Fibroblast of lung (primary cell): ENCODE measurements at regions not wholly inside any gene's neighbourhood (a gene's known extent, or its start where the extent isn't known, plus 50 kb on each side); places are given as distances from the start of the nearest gene placed in this dataset.

Source experiments
- DNase-seq, 2 donors: peaks; one replicate each; pipeline versions ENCODE4 v3.0.0 to v3.0.0-alpha.2; 2010; ENCODE audit warnings: low read depth in 2 of 2
- H2AFZ ChIP-seq: 2 replicates; pipeline ENCODE4 v1.5.1; 2012; ENCODE audit warnings: low read length, control low read depth, inconsistent platforms
- H3K27ac ChIP-seq: 2 replicates; pipeline ENCODE4 v1.5.1; 2011; ENCODE audit warnings: low read length, control low read depth; ENCODE audit not compliant: insufficient read depth
- H3K27me3 ChIP-seq: 2 replicates; pipeline ENCODE4 v1.5.1; 2011; ENCODE audit warnings: mild to moderate bottlenecking, low read length; ENCODE audit not compliant: control insufficient read depth, insufficient read depth
- H3K36me3 ChIP-seq: 2 replicates; pipeline ENCODE4 v1.5.1; 2011; ENCODE audit warnings: low read length; ENCODE audit not compliant: control insufficient read depth, insufficient read depth
- H3K4me1 ChIP-seq: 2 replicates; pipeline ENCODE4 v1.5.1; 2011; ENCODE audit warnings: low read length; ENCODE audit not compliant: control insufficient read depth, insufficient read depth; ENCODE audit errors: extremely low read depth
- H3K4me2 ChIP-seq: 2 replicates; pipeline ENCODE4 v1.5.1; 2011; ENCODE audit warnings: low read length, control low read depth; ENCODE audit not compliant: insufficient read depth; ENCODE audit errors: extremely low read depth
- H3K4me3 ChIP-seq, 4 experiments: fragments of 200-600 bp in 1 of 4; sonication (generic) in 1 of 4; replicated peaks in 1 of 4; 2 replicates each; pipeline ENCODE4 v1.5.1; 2011 to 2016; ENCODE audit warnings: low read length in 4 of 4, low read depth in 3 of 4, mild to moderate bottlenecking in 3 of 4, control low read depth in 2 of 4, inconsistent platforms in 1 of 4, mixed read lengths in 1 of 4; ENCODE audit not compliant: insufficient read depth in 1 of 4; ENCODE audit errors: control extremely low read depth in 1 of 4
- H3K79me2 ChIP-seq: 2 replicates; pipeline ENCODE4 v1.5.1; 2012; ENCODE audit warnings: mild to moderate bottlenecking, low read length, inconsistent platforms; ENCODE audit not compliant: control insufficient read depth, insufficient read depth
- H3K9ac ChIP-seq: 2 replicates; pipeline ENCODE4 v1.5.1; 2011; ENCODE audit warnings: mild to moderate bottlenecking, low read length, control low read depth; ENCODE audit not compliant: insufficient read depth
- H3K9me3 ChIP-seq: 2 replicates; pipeline ENCODE4 v1.5.1; 2012; ENCODE audit warnings: low read depth, low read length; ENCODE audit not compliant: control insufficient read depth, insufficient read depth
- H4K20me1 ChIP-seq: 2 replicates; pipeline ENCODE4 v1.5.1; 2011; ENCODE audit warnings: low read length; ENCODE audit not compliant: control insufficient read depth, insufficient read depth; ENCODE audit errors: extremely low read depth
- EZH2 ChIP-seq: IDR thresholded peaks from 2 replicates; pipeline ENCODE4 v1.5.1; 2012; ENCODE audit warnings: low read length, control low read depth, mild to moderate bottlenecking; ENCODE audit errors: missing control alignments
- TF ChIP-seq, protein P1 (sequence below), 2 donors: IDR thresholded peaks in 1 of 2; conservative IDR thresholded peaks in 1 of 2; 1 replicate in 1 of 2; 2 replicates in 1 of 2; pipeline ENCODE4 v1.5.1; 2011 to 2012; ENCODE audit warnings: low read length in 2 of 2, control low read depth in 1 of 2, inconsistent platforms in 1 of 2, low read depth in 1 of 2, mild to moderate bottlenecking in 1 of 2

DNA sequence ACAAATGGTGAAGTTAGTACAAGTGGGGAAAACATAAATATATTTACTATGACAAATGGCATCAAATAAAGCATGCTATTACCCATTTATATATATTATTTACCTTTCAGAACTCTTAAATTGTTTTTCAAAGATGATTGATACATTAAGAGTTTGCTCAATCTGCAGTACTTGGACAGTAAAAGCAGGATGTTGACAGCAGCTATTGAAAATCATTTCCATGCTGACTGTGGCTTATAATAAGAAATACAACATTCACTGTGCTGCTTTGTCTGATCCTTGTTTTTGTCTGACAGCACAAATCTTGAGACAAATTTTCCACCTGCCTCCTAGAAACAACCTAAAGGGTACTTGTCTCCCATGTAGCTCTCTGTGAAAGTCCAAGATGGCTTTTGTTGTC is 134.1 kb upstream of the FAT1 start:
- no peak overlapping the region for H3K9ac ChIP-seq
- H3K4me3 ChIP-seq: no peak overlapping the region
- DNase-seq: no peak
- no peaks in the 10 kb centered on the region for H4K20me1 ChIP-seq
- no peaks in the 10 kb centered on the region for H3K4me1 ChIP-seq
- TF ChIP-seq EZH2: no peak
- TF ChIP-seq, protein P1, sequence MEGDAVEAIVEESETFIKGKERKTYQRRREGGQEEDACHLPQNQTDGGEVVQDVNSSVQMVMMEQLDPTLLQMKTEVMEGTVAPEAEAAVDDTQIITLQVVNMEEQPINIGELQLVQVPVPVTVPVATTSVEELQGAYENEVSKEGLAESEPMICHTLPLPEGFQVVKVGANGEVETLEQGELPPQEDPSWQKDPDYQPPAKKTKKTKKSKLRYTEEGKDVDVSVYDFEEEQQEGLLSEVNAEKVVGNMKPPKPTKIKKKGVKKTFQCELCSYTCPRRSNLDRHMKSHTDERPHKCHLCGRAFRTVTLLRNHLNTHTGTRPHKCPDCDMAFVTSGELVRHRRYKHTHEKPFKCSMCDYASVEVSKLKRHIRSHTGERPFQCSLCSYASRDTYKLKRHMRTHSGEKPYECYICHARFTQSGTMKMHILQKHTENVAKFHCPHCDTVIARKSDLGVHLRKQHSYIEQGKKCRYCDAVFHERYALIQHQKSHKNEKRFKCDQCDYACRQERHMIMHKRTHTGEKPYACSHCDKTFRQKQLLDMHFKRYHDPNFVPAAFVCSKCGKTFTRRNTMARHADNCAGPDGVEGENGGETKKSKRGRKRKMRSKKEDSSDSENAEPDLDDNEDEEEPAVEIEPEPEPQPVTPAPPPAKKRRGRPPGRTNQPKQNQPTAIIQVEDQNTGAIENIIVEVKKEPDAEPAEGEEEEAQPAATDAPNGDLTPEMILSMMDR (conservative IDR thresholded peaks at IDR 0.05 in 1 of 2, IDR thresholded peaks at IDR 0.05 in 1 of 2; ENCODE audit: low read depth in 1 of 2, low read length in 2 of 2): no peak
- H3K27ac ChIP-seq: no peak overlapping the region
- H3K36me3 ChIP-seq: no peaks in the 10 kb centered on the region
- no peaks in the 10 kb centered on the region for H3K9me3 ChIP-seq
- H3K79me2 ChIP-seq: no peaks in the 10 kb centered on the region
- H3K27me3 ChIP-seq: no peaks in the 10 kb centered on the region
- H2AFZ ChIP-seq: no peak overlapping the region
- H3K4me2 ChIP-seq: no peak overlapping the region

DNA sequence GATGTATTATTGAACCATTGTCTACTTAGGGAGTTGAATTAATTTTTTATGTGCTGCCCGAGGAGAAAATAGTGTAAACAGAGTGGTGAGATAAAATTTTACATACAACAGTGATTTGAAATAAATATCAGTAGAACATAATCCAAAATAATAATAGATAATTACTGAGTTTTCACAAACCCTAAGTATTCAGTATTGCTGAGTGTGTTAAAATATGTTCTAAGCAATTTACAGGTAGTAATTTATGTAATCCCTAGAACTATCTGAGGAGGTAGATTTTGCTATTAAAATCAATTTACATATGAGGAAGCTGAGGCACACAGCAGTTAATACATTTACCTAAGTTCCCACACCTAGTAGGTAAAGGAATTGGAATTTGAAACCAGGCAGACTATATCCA is 134.7 kb upstream of the FAT1 start:
- H3K9ac ChIP-seq: no peak overlapping the region
- H2AFZ ChIP-seq: no peak overlapping the region
- no peaks in the 10 kb centered on the region for H3K79me2 ChIP-seq
- no peak overlapping the region for H3K4me2 ChIP-seq
- DNase-seq: no peak
- H4K20me1 ChIP-seq: no peaks in the 10 kb centered on the region
- TF ChIP-seq, protein P1 (conservative IDR thresholded peaks at IDR 0.05 in 1 of 2, IDR thresholded peaks at IDR 0.05 in 1 of 2; ENCODE audit: low read depth in 1 of 2, low read length in 2 of 2): no peak
- no peak for TF ChIP-seq EZH2
- H3K4me1 ChIP-seq: no peaks in the 10 kb centered on the region
- H3K36me3 ChIP-seq: no peaks in the 10 kb centered on the region
- H3K27ac ChIP-seq: no peak overlapping the region
- no peaks in the 10 kb centered on the region for H3K9me3 ChIP-seq
- no peak overlapping the region for H3K4me3 ChIP-seq
- no peaks in the 10 kb centered on the region for H3K27me3 ChIP-seq

- no peak overlapping the region for H2AFZ ChIP-seq
- TF ChIP-seq, protein P1 (conservative IDR thresholded peaks at IDR 0.05 in 1 of 2, IDR thresholded peaks at IDR 0.05 in 1 of 2; ENCODE audit: low read depth in 1 of 2, low read length in 2 of 2): no peak
- no peak for TF ChIP-seq EZH2
- H3K27ac ChIP-seq: no peak overlapping the region
These were observed 135.8 kb upstream of the FAT1 start for GRCh38 chr4:186859420-186859819.

More at GRCh38 chr4:186859420-186859819, 135.8 kb upstream of the FAT1 start:
- no peaks in the 10 kb centered on the region for H3K36me3 ChIP-seq
- H3K9ac ChIP-seq: no peak overlapping the region
- no peak overlapping the region for H3K4me3 ChIP-seq
- no peak for DNase-seq
- H3K9me3 ChIP-seq: no peaks in the 10 kb centered on the region
- H4K20me1 ChIP-seq: no peaks in the 10 kb centered on the region
- H3K4me1 ChIP-seq: no peaks in the 10 kb centered on the region
- H3K27me3 ChIP-seq: no peaks in the 10 kb centered on the region
- no peak overlapping the region for H3K4me2 ChIP-seq
- H3K79me2 ChIP-seq: no peaks in the 10 kb centered on the region
